Prostate gland (tissue), 2 donors: ENCODE measurements at regions not wholly inside any gene's neighbourhood (a gene's known extent, or its start where the extent isn't known, plus 50 kb on each side); places are given as distances from the start of the nearest gene placed in this dataset.

Experiments used
- CTCF ChIP-seq, 4 experiments: fragments of 200-600 bp in 2 of 4; fragments of 450-650 bp in 2 of 4; sonication (generic) in 2 of 4; IDR thresholded peaks; 1 replicate in 3 of 4; 2 replicates in 1 of 4; pipeline ENCODE4 v1.5.1; 2016 to 2019; ENCODE audit warnings: antibody characterized with exemption in 4 of 4, mild to moderate bottlenecking in 2 of 4, moderate library complexity in 2 of 4
- POLR2A ChIP-seq: fragments of 450-650 bp; IDR thresholded peaks from one replicate; pipeline ENCODE4 v1.6.1; 2016; ENCODE audit warnings: antibody characterized with exemption, mild to moderate bottlenecking
- POLR2AphosphoS5 ChIP-seq: sonication (generic); formaldehyde crosslinking; IDR thresholded peaks from one replicate; pipeline ENCODE4 v1.6.1; 2017; ENCODE audit warnings: antibody characterized with exemption

- TF ChIP-seq CTCF (IDR thresholded peaks at IDR 0.05) (no peak), POLR2AphosphoS5 (no peak), POLR2A (no peak)
Observed at GRCh38 chr1:30199563-30199962, 523.8 kb downstream of the MATN1 start.
